B cell (primary cell): ENCODE measurements at regions not wholly inside any gene's neighbourhood (a gene's known extent, or its start where the extent isn't known, plus 50 kb on each side); places are given as distances from the start of the nearest gene placed in this dataset.

Source experiments
- ATAC-seq: fragments of 200-7000 bp; cut with Tn5 transposase; one replicate; pipeline ENCODE4 v1.10.0; 2021; ENCODE audit warnings: low read depth, mild to moderate bottlenecking, moderate number of reproducible peaks, moderate library complexity
- CTCF ChIA-PET: fragments of 350-600 bp; sonication (Branson Sonifier 250); formaldehyde crosslinking; loops from one replicate; lab custom pipeline; 2021; ENCODE audit warnings: antibody characterized with exemption, inconsistent platforms; lab: Charles Lee
- POLR2A ChIA-PET: fragments of 350-600 bp; sonication (Branson Sonifier 250); formaldehyde crosslinking; loops from one replicate; lab custom pipeline; 2021; ENCODE audit warnings: antibody characterized with exemption; lab: Charles Lee
- DNase-seq: peaks from one replicate; pipeline ENCODE4 v3.0.0; 2013
- H2AFZ ChIP-seq: 2 replicates; pipeline ENCODE4 v1.6.1; 2012; ENCODE audit warnings: mild to moderate bottlenecking, low read depth, low read length; ENCODE audit not compliant: insufficient read depth, poor library complexity, severe bottlenecking
- H3K27ac ChIP-seq, 2 donors: 1 replicate in 1 of 2; 2 replicates in 1 of 2; pipeline ENCODE4 v1.5.1; 2012 to 2013; ENCODE audit warnings: low read length in 2 of 2, mild to moderate bottlenecking in 2 of 2, moderate library complexity in 1 of 2
- H3K27me3 ChIP-seq, 4 experiments: fragments of 200-600 bp in 1 of 4; sonication (generic) in 1 of 4; replicated peaks in 1 of 4; 1 replicate in 2 of 4; 2 replicates in 2 of 4; pipeline versions ENCODE4 v1.6.1 to v1.7.0; 2013 to 2016; ENCODE audit warnings: low read length in 3 of 4, mild to moderate bottlenecking in 2 of 4, mixed read lengths in 1 of 4, moderate library complexity in 1 of 4; ENCODE audit not compliant: insufficient read depth in 4 of 4, control insufficient read depth in 3 of 4; ENCODE audit errors: control extremely low read depth in 1 of 4
- H3K36me3 ChIP-seq, 2 experiments: replicated peaks in 1 of 2; 1 replicate in 1 of 2; 2 replicates in 1 of 2; pipeline versions ENCODE4 v1.6.1 to v1.7.1; 2013; ENCODE audit warnings: low read length in 1 of 2; ENCODE audit not compliant: insufficient read depth in 2 of 2, control insufficient read depth in 1 of 2; ENCODE audit errors: control extremely low read depth in 1 of 2, extremely low read depth in 1 of 2
- H3K4me1 ChIP-seq, 2 donors: fragments of 200-600 bp in 1 of 2; sonication (generic) in 1 of 2; 1 replicate in 1 of 2; 2 replicates in 1 of 2; pipeline versions ENCODE4 v1.5.1 to v1.6.1; 2013 to 2017; ENCODE audit warnings: low read length in 2 of 2; ENCODE audit not compliant: control insufficient read depth in 2 of 2, insufficient read depth in 2 of 2
- H3K4me2 ChIP-seq: replicated peaks from 2 replicates; pipeline ENCODE3; 2012; ENCODE audit warnings: mild to moderate bottlenecking, low read depth, low read length; ENCODE audit not compliant: poor library complexity, severe bottlenecking
- H3K4me3 ChIP-seq, 5 experiments: fragments of 200-600 bp in 1 of 5; sonication (generic) in 1 of 5; 1 replicate in 3 of 5; 2 replicates in 2 of 5; pipeline versions ENCODE4 v1.5.1 to v1.7.0; 2011 to 2016; ENCODE audit warnings: low read length in 4 of 5, mild to moderate bottlenecking in 4 of 5, low read depth in 2 of 5, control low read depth in 1 of 5, moderate library complexity in 1 of 5; ENCODE audit not compliant: insufficient read depth in 1 of 5; ENCODE audit errors: control extremely low read depth in 1 of 5, extremely low read depth in 1 of 5
- H3K79me2 ChIP-seq: fragments of 200-600 bp; sonication (generic); one replicate; pipeline ENCODE4 v1.6.0; 2016; ENCODE audit warnings: low read length; ENCODE audit not compliant: control insufficient read depth, insufficient read depth
- H3K9ac ChIP-seq: fragments of 200-600 bp; sonication (generic); 2 replicates; pipeline ENCODE4 v1.6.1; 2017; ENCODE audit warnings: mild to moderate bottlenecking, low read length, moderate library complexity
- H3K9me3 ChIP-seq, 3 donors: one replicate each; pipeline versions ENCODE4 v1.6.1 to v1.7.1; 2013; ENCODE audit warnings: low read length in 2 of 3; ENCODE audit not compliant: control insufficient read depth in 2 of 3, insufficient read depth in 1 of 3; ENCODE audit errors: control extremely low read depth in 1 of 3
- H4K20me1 ChIP-seq: 2 replicates; pipeline ENCODE4 v1.6.0; 2012; ENCODE audit warnings: mild to moderate bottlenecking, low read length; ENCODE audit not compliant: insufficient read depth, control insufficient read depth, poor library complexity, severe bottlenecking
- H3K27ac Mint-ChIP-seq: one replicate; pipeline ENCODE4 v1.8.0; 2021; ENCODE audit warnings: mixed read lengths
- H3K27me3 Mint-ChIP-seq: one replicate; pipeline ENCODE4 v1.8.0; 2021; ENCODE audit warnings: mixed read lengths
- H3K4me1 Mint-ChIP-seq: one replicate; pipeline ENCODE4 v1.8.0; 2021; ENCODE audit warnings: mixed read lengths
- H3K4me3 Mint-ChIP-seq: one replicate; pipeline ENCODE4 v1.8.0; 2021; ENCODE audit warnings: mixed read lengths
- H3K9me3 Mint-ChIP-seq: one replicate; pipeline ENCODE4 v1.8.0; 2022; ENCODE audit warnings: mixed read lengths; ENCODE audit not compliant: insufficient read depth
- EZH2 ChIP-seq: IDR thresholded peaks from 2 replicates; pipeline ENCODE4 v1.6.1; 2012; ENCODE audit warnings: borderline replicate concordance, low read depth, mild to moderate bottlenecking, moderate library complexity, low read length; ENCODE audit not compliant: insufficient read depth, poor library complexity, severe bottlenecking
- WGBS: methylation state at CpG from one replicate; pipeline ENCODE4 v1.1.5; 2013; ENCODE audit warnings: missing lambda C conversion rate; ENCODE audit not compliant: insufficient coverage; 5-methylcytosine and 5-hydroxymethylcytosine counted together
- intact Hi-C: fragments of 100-400 bp; cut with micrococcal nuclease; formaldehyde crosslinking; loops from one replicate; pipeline ENCODE4 v1.10.0; 2022
- TF ChIP-seq, protein P1 (sequence below): fragments of 200-600 bp; IDR thresholded peaks from one replicate; pipeline ENCODE4 v1.8.0; 2022; ENCODE audit warnings: antibody characterized with exemption, mild to moderate bottlenecking

DNA sequence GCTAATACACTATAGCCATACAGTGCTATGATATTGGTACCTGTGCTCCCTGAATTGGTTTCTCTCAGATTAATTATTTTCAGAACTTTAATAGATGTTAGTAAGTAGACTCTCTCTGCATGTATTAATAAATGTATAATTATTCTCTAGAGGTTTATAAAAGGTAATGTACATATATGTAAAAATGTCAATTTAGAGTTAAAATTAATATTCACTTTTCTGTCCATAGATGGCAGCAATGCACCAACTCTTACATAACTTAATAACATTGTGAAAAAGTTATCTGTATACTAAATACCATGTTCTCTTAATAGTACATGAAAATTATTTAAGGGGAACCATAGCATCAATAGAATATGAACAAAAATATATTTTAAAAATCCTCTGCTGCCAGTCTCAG, 515.0 kb upstream of the KLHL1 start:
- ChIA-PET CTCF (interaction anchor here (1.0 kb wide), 1 partner anchor 10 kb away, joined by 3 read pairs; no protein-coding TSS in a partner anchor), POLR2A (no interaction called here)
- Mint-ChIP-seq H3K27me3 (no peaks in the 10 kb centered on the region), H3K4me3 (no peak overlapping the region), H3K4me1 (no peaks in the 10 kb centered on the region), H3K9me3 (no peaks in the 10 kb centered on the region), H3K27ac (no peak overlapping the region)
- TF ChIP-seq, protein P1, sequence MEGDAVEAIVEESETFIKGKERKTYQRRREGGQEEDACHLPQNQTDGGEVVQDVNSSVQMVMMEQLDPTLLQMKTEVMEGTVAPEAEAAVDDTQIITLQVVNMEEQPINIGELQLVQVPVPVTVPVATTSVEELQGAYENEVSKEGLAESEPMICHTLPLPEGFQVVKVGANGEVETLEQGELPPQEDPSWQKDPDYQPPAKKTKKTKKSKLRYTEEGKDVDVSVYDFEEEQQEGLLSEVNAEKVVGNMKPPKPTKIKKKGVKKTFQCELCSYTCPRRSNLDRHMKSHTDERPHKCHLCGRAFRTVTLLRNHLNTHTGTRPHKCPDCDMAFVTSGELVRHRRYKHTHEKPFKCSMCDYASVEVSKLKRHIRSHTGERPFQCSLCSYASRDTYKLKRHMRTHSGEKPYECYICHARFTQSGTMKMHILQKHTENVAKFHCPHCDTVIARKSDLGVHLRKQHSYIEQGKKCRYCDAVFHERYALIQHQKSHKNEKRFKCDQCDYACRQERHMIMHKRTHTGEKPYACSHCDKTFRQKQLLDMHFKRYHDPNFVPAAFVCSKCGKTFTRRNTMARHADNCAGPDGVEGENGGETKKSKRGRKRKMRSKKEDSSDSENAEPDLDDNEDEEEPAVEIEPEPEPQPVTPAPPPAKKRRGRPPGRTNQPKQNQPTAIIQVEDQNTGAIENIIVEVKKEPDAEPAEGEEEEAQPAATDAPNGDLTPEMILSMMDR, result no peak
- TF ChIP-seq EZH2, result no peak
- Histone ChIP-seq H3K36me3 (no peaks in the 10 kb centered on the region), H3K4me1 (no peaks in the 10 kb centered on the region), H3K4me3 (no peak overlapping the region), H4K20me1 (no peaks in the 10 kb centered on the region), H3K27ac (no peak overlapping the region), H3K9me3 (no peaks in the 10 kb centered on the region), H3K79me2 (no peaks in the 10 kb centered on the region), H3K9ac (no peak overlapping the region), H3K4me2 (no peak overlapping the region), H3K27me3 (no peaks in the 10 kb centered on the region), H2AFZ (no peak overlapping the region)
- ATAC-seq (no peak), DNase-seq (no peak)
- intact Hi-C loops, result no loop called here

DNA sequence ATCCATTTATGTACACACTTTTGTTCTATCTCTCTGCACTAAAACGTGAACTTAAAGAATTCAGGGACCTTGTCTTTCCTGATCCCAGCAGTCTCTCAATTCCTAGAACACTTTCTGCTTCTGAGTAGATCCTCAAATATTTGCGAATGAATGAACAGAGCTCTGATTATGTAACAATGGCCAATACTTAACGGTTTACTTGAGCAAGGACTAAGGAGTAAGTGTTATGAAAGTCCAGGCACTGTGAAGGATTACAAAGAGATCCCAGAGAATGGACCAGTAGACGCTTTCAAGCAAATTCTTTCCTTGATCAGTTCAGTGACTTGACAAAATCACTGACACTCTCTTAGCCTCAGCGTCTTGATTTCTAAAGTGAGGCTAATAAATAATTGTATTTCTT, 514.5 kb upstream of the KLHL1 start:
- Histone ChIP-seq H3K4me2 (no peak overlapping the region), H2AFZ (no peak overlapping the region), H4K20me1 (no peaks in the 10 kb centered on the region), H3K4me3 (no peak overlapping the region), H3K4me1 (no peaks in the 10 kb centered on the region), H3K36me3 (no peaks in the 10 kb centered on the region), H3K79me2 (no peaks in the 10 kb centered on the region), H3K27ac (no peak overlapping the region), H3K27me3 (no peaks in the 10 kb centered on the region), H3K9me3 (no peaks in the 10 kb centered on the region), H3K9ac (no peak overlapping the region)
- WGBS, result 65% methylated on average over 3 of the region's 5 CpGs
- TF ChIP-seq, protein P1, result no peak
- no peak for TF ChIP-seq EZH2
- ChIA-PET POLR2A (no interaction called here), CTCF (interaction anchor here (1.0 kb wide), 1 partner anchor 10 kb away, joined by 3 read pairs; no protein-coding TSS in a partner anchor)
- intact Hi-C loops, result no loop called here
- Mint-ChIP-seq H3K9me3 (no peaks in the 10 kb centered on the region), H3K4me3 (no peak overlapping the region), H3K27me3 (no peaks in the 10 kb centered on the region), H3K4me1 (no peaks in the 10 kb centered on the region), H3K27ac (no peak overlapping the region)
- ATAC-seq (no peak), DNase-seq (no peak)
